NOMO-1 (cell line): ENCODE measurements at regions not wholly inside any gene's neighbourhood (a gene's known extent, or its start where the extent isn't known, plus 50 kb on each side); places are given as distances from the start of the nearest gene placed in this dataset.

ENCODE experiments used
- DNase-seq, 2 experiments: peaks; one replicate each; lab custom pipeline; 2025; ENCODE audit not compliant: unreplicated experiment in 2 of 2; lab: John Stamatoyannopoulos, UW

DNA sequence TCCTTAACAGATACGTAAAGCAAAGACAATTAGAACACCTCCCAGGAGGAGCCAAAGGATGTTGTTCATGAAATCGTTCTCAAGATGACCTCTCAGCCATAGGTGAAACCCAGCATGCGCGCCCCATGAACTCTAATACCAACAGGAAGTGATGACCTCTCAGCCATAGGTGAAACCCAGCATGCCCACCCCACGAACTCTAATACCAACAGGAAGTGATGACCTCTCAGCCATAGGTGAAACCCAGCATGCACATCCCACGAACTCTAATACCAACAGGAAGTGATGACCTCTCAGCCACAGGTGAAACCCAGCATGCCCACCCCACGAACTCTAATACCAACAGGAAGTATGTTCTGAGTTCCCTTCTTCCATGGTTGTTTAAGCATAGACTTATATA is 205.2 kb upstream of the ADARB2 start:
- no peak for DNase-seq

DNA sequence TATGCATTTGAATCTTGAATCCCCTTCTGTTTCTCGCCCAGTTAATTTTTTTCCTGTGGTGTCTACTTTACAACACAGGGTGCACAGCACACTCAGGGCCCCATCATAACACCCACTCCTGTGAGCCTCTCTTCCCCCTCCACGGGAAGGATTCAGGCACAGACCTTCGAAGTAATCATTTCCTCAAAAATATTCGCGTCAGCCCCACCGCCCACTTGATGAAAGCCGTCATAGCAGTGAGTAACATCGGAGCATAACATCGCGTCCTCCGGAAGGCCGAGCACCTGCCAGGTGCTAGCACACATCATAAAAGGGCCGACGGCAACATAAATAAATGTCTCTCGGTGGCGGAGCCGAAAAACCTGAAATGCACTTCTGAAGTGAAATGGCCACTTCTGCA is 201.7 kb upstream of the ADARB2 start:
- DNase-seq, result no peak

DNA sequence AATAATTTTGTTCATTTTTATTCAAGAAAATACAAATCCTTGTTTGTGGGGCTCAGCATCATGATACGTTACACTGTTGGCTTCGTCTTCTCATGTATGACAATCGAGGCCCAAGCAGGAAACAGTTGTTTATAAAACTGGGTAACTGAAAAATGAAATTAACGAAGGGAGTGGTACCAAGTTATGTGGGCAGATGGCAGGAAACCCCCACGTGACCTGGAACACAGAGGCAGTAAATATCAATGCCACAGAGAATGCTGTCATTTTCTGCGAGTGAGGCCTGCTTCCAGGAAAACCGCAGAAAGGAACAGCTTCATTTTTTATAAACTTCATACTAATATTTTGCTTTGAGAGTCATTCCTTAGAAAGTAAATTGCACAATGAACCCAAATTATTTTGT is 201.0 kb upstream of the ADARB2 start:
- peak; percentile 13 to 52 for DNase-seq

GRCh38 chr10:1935912-1936311 is 198.6 kb upstream of the ADARB2 start:
- no peak for DNase-seq

GRCh38 chr10:1933215-1933614 is 195.9 kb upstream of the ADARB2 start:
- no peak for DNase-seq

DNA sequence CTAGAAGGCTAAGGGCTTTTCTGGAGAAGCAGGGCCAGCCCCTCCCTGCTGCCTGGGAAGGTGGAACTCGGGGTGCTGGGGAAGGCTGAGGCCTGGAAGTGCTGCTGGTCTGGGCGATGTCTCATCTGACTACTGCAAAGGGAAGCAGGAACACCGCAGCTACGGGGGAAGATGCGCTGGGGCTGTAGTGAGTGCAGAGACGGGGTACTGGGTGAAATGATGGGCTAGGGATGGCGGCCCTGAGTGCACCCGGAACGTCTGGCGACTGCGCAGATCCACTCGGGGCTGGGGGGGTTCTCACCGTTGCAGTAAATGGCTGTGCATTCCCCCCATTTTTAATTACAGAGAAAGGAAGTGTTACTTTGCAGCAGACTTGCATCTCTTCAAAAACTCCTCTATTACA is 195.4 kb upstream of the ADARB2 start:
- DNase-seq, result no peak

GRCh38 chr10:1928606-1929005 is 191.3 kb upstream of the ADARB2 start:
- peak in 1 of 2 experiments; percentile 43 for DNase-seq

- no peak for DNase-seq
Observed at GRCh38 chr10:1923998-1924397, 186.7 kb upstream of the ADARB2 start.

DNA sequence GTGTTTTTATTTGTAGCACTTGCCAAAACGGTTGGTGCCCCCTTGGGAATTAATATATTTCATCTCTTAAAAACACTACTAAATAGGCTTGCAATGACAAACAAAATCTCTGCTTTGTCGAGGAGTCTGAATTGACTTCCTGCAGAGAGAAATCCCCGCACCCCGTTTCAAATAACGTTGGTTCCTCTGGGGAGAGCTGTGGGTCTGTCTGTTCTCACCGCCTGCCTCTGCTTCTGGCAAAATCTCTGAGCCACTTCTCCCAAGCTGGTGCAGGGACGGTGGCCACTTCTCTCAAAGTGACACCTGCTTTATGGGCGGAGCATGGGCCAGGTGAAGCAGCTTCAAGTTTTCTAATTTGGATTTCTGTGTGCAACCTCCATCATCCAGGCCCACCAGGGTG is 186.3 kb upstream of the ADARB2 start:
- no peak for DNase-seq

GRCh38 chr10:1920941-1921340 is 183.6 kb upstream of the ADARB2 start:
- no peak for DNase-seq

DNA sequence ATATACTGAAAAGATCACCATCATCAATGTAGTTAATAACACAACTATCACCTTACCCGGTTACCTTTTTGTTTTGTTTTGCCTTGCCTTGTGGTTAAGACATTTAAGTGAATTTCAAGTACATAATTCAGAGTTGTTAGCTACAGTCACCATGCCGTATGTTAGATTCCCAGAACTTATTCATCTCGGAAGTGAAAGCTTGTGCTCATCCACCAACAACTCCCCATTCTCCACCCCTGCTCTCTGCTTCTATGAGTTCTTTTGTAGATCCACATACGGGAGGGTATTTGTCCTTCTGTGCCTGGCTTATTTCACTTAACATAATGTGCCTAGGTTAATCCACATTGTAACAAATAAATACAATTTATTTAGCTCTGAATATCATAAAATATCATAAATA is 182.8 kb upstream of the ADARB2 start:
- no peak for DNase-seq

DNA sequence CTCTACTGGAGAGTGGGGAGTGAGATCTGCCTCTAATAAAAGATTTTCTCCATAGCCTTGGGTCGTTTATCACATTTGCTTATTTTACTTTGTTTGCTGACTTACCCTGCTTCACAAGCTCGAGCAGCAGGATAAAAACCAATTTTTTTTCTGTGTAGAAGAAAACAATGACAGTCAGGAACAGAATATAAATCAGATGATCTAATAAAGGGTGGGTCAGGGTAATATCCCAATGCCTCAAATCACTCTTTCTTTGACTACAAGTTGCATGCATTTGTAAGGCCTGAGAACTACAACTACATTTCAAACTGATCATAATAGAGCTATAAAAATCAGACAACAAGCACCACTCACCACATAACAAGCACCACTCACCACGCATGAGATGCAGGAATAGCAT is 174.4 kb upstream of the ADARB2 start:
- no peak for DNase-seq

DNA sequence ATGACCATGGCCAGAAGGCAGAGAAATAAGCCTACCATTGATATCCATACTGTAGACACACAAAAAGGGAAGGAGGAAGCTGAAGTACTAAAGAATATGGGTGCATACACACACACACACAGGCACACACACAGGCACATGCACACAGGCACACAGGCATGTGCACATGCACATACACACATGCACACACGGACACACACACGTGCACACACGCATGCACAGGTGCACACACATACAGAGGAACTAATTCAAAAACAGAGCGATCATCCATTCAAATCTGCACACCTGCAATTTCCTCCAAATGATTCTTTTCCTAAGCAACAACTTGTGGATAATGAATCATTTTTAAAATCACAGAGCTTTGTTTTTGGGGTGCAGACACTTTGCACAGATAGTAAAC is 166.7 kb upstream of the ADARB2 start:
- no peak for DNase-seq

DNA sequence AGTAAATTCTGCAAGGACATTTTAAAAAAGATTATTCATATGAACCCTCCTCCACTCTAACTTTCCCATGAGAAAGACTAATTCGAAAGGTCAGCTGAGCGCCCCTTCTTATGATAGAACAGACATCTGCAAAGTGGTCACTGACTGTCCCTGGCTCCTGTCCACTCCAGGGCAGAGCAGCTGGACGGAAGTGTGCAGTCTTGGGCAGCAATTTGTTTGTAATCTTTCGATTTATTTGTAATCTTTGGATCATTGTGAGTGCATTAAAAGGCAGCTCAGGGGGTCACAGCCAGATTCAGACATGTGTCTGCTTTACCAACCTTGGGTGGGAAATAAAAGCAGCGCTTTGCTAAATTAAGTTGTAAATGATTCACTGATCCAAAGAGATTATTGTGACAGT is 158.8 kb upstream of the ADARB2 start:
- DNase-seq, result no peak

GRCh38 chr10:1895691-1896090 is 158.4 kb upstream of the ADARB2 start:
- no peak for DNase-seq

GRCh38 chr10:1894912-1895311 is 157.6 kb upstream of the ADARB2 start:
- no peak for DNase-seq

- no peak for DNase-seq
Observed at GRCh38 chr10:1893941-1894340, 156.6 kb upstream of the ADARB2 start.

- no peak for DNase-seq
Observed at GRCh38 chr10:1886039-1886438, 148.7 kb upstream of the ADARB2 start.

DNA sequence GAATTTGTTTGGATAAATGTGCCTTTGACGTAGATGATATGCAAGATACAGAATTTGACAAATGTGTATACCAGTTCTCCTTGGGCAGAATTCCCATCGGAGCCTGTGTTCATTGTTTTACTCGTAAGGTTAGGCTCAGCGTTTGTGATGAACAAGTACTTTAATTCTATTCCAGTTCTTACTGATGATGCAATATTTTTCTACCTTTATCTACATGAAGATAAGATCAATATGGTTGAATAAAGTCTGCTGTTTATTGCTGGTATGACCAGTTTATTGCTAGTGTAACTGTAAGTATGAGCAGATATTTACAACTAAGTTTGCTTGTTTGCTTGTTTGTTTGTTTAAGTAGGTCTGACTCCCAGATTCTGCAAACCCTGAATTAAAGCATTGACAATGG is 145.4 kb upstream of the ADARB2 start:
- DNase-seq, result no peak

- no peak for DNase-seq
Observed at GRCh38 chr10:1882180-1882579, 144.9 kb upstream of the ADARB2 start.

GRCh38 chr10:1881636-1882035 is 144.3 kb upstream of the ADARB2 start:
- DNase-seq, result no peak

DNA sequence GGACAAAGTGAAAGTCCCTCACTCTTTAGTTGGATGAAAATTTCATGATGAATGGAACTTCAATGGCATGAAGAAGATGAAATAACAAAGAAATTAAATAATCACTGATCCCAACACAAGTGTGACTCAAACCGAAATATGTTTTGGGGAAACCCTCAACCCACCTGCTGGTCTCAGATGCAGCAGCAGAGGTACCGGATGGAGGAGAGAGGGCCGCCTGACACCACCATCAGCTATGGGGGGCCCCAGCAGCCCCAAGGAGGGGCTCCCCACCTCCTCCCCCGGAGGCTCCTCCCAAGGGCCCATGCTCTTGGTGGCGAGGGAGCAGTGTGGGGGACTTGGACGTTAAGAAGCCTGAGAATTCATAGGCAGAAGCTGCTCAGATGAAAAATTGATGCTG is 137.2 kb upstream of the ADARB2 start:
- DNase-seq, result no peak

DNA sequence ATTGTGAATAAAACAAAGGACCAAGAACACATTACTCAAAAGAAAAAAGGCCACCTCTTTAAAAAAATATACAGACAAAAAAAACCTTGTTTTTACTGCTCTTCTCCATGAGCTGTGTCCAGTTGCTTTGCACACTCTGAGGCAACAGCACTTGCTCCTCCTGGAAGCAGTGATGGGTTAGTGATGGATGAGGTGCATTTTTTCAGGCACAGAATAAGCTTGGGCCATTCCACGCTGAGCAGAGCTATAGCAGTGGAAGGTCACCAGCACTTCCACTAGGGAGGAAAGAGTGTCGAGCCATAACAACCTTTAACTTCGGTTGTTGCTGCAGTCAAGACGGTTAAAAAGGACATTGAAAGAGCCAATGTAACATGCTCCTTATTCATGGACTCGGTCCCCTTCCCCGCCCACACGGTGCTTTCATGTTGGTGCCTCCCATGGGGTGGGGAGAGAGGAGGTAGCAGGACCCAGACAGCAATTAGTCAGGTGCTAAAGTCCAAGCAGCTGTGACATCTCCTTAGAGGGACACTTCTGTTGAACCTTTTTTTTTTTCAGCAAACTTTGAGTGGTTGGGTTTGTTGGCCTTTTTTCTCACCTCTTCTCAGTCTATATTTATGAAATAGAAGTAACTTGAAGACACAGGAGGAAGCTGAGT is 136.5 kb upstream of the ADARB2 start:
- no peak for DNase-seq
